HepG2 (cell line): ENCODE measurements at regions not wholly inside any gene's neighbourhood (a gene's known extent, or its start where the extent isn't known, plus 50 kb on each side); places are given as distances from the start of the nearest gene placed in this dataset.

Experiments used
- ATAC-seq: fragments of 200-7000 bp; cut with Tn5 transposase; 3 replicates; pipeline ENCODE4 v1.9.1; 2020; ENCODE audit warnings: mild to moderate bottlenecking, moderate library complexity
- BruUV-seq: library from RNA; stranded (reverse); fragments of 400-500 nt; replicated peaks from 2 replicates; lab custom pipeline; 2021; lab: Mats Ljungman, UMichigan
- CTCF ChIA-PET: fragments of 300-600 bp; formaldehyde crosslinking; extraction: SDS; loops from one replicate; lab custom pipeline; 2021; ENCODE audit warnings: low total read pairs, inconsistent platforms, low intra/inter-chr PET ratio; lab: Yijun Ruan, JAX
- POLR2A ChIA-PET: fragments of 350-600 bp; sonication (Branson Sonifier 250); formaldehyde crosslinking; loops from one replicate; lab custom pipeline; 2020; ENCODE audit warnings: antibody characterized with exemption, inconsistent platforms; lab: Yijun Ruan, JAX
- DNase-seq: peaks from one replicate; pipeline ENCODE4 v3.0.0-alpha.2; 2015; ENCODE audit warnings: low spot score
- FAIRE-seq: peaks from 3 replicates; lab custom pipeline; 2011; peaks lifted over from hg19 to GRCh38; lab: Jason Lieb, UNC
- H2AFZ ChIP-seq: one replicate; pipeline ENCODE4 v1.6.1; 2011; ENCODE audit warnings: low read length, inconsistent platforms
- H3K27ac ChIP-seq: fragments of 300-600 bp; 3 replicates; pipeline ENCODE4 v1.8.0; 2011; ENCODE audit warnings: mixed run types, mild to moderate bottlenecking, mixed read lengths, low read length, inconsistent platforms; ENCODE audit not compliant: insufficient read depth; ENCODE audit errors: extremely low read length
- H3K27me3 ChIP-seq, 2 experiments: fragments of 200-600 bp in 1 of 2; 2 replicates in 1 of 2; 3 replicates in 1 of 2; pipeline versions ENCODE4 v1.6.0 to v1.8.0; 2011; ENCODE audit warnings: low read length in 2 of 2, mild to moderate bottlenecking in 2 of 2, moderate library complexity in 2 of 2, inconsistent platforms in 1 of 2; ENCODE audit not compliant: insufficient read depth in 2 of 2, control insufficient read depth in 1 of 2
- H3K36me3 ChIP-seq, 2 experiments: fragments of 200-600 bp in 1 of 2; replicated peaks in 1 of 2; 2 replicates in 1 of 2; 3 replicates in 1 of 2; pipeline versions ENCODE4 v1.5.1 to v1.8.0; 2011; ENCODE audit warnings: low read length in 2 of 2, inconsistent platforms in 1 of 2; ENCODE audit not compliant: insufficient read depth in 2 of 2, control insufficient read depth in 1 of 2
- H3K4me1 ChIP-seq: 2 replicates; pipeline ENCODE4 v1.5.1; 2012; ENCODE audit warnings: low read length, inconsistent platforms; ENCODE audit not compliant: insufficient read depth
- H3K4me2 ChIP-seq: 2 replicates; pipeline ENCODE4 v1.6.0; 2011; ENCODE audit warnings: low read depth, low read length, inconsistent platforms
- H3K4me3 ChIP-seq, 3 experiments: fragments of 200-600 bp in 1 of 3; sonication (generic), shearing (Covaris generic) in 1 of 3; replicated peaks in 1 of 3; 2 replicates each; pipeline ENCODE4 v1.5.1; 2011 to 2016; ENCODE audit warnings: low read length in 3 of 3, inconsistent platforms in 2 of 3, low read depth in 2 of 3, mild to moderate bottlenecking in 2 of 3, control low read depth in 1 of 3, mixed read lengths in 1 of 3; ENCODE audit not compliant: insufficient read depth in 1 of 3
- H3K79me2 ChIP-seq: one replicate; pipeline ENCODE4 v1.6.1; 2011; ENCODE audit warnings: low read length, inconsistent platforms; ENCODE audit not compliant: insufficient read depth
- H3K9ac ChIP-seq: 2 replicates; pipeline ENCODE4 v1.6.0; 2011; ENCODE audit warnings: mild to moderate bottlenecking, low read depth, low read length, inconsistent platforms; ENCODE audit not compliant: insufficient read depth
- H3K9me3 ChIP-seq: 2 replicates; pipeline ENCODE4 v1.5.1; 2012; ENCODE audit warnings: mild to moderate bottlenecking, low read length
- H4K20me1 ChIP-seq: 2 replicates; pipeline ENCODE4 v1.6.0; 2011; ENCODE audit warnings: inconsistent platforms, mild to moderate bottlenecking, low read length, moderate library complexity; ENCODE audit not compliant: insufficient read depth
- DPF2 ChIP-seq: sonication (generic); formaldehyde crosslinking; IDR thresholded peaks from 2 replicates; pipeline ENCODE4 v1.4.0; 2020; ENCODE audit warnings: mild to moderate bottlenecking, low read depth, missing genetic modification reagents, borderline replicate concordance
- MYC ChIP-seq: sonication (generic); formaldehyde crosslinking; IDR thresholded peaks from 2 replicates; pipeline ENCODE4 v1.9.0; 2021; ENCODE audit warnings: missing genetic modification reagents, borderline replicate concordance
- RBAK ChIP-seq: sonication (generic); formaldehyde crosslinking; IDR thresholded peaks from 2 replicates; pipeline ENCODE4 v1.5.1; 2020; ENCODE audit warnings: mild to moderate bottlenecking, missing genetic modification reagents
- ZNF224 ChIP-seq: sonication (generic); formaldehyde crosslinking; IDR thresholded peaks from 2 replicates; pipeline ENCODE4 v1.5.0; 2020; ENCODE audit warnings: mild to moderate bottlenecking, missing genetic modification reagents
- ZNF512B ChIP-seq: sonication (generic); formaldehyde crosslinking; IDR thresholded peaks from 2 replicates; pipeline ENCODE4 v1.5.1; 2020; ENCODE audit warnings: missing genetic modification reagents, mild to moderate bottlenecking, borderline replicate concordance
- ZNF720 ChIP-seq: sonication (generic); formaldehyde crosslinking; IDR thresholded peaks from 2 replicates; pipeline ENCODE4 v1.4.0; 2020; ENCODE audit warnings: missing genetic modification reagents
- ZSCAN12 ChIP-seq: sonication (generic); formaldehyde crosslinking; IDR thresholded peaks from 2 replicates; pipeline ENCODE4 v1.9.0; 2021; ENCODE audit warnings: mild to moderate bottlenecking, missing genetic modification reagents
- ZSCAN31 ChIP-seq: sonication (generic); formaldehyde crosslinking; IDR thresholded peaks from 2 replicates; pipeline ENCODE4 v1.5.0; 2020; ENCODE audit warnings: low read depth, mild to moderate bottlenecking, missing genetic modification reagents
- WGBS: methylation state at CpG from one replicate; pipeline ENCODE4 v1.1.6; 2017; ENCODE audit warnings: low lambda C conversion rate; 5-methylcytosine and 5-hydroxymethylcytosine counted together
- in situ Hi-C: cut with HindIII; loops from 2 replicates; pipeline ENCODE4 v1.10.0; 2017; ENCODE audit warnings: low pct_unique_long_range_greater_than_20kb; ENCODE audit not compliant: extremely low pct_ligation_motif_present
- intact Hi-C: fragments of 100-400 bp; cut with micrococcal nuclease; formaldehyde crosslinking; loops from one replicate; pipeline ENCODE4 v1.10.0; 2022; ENCODE audit not compliant: unreplicated experiment
- TF ChIP-seq, protein P1 (sequence below): IDR thresholded peaks from 2 replicates; pipeline ENCODE4 v1.6.1; 2016; ENCODE audit warnings: missing genetic modification reagents, missing compliant biosample characterization

DNA sequence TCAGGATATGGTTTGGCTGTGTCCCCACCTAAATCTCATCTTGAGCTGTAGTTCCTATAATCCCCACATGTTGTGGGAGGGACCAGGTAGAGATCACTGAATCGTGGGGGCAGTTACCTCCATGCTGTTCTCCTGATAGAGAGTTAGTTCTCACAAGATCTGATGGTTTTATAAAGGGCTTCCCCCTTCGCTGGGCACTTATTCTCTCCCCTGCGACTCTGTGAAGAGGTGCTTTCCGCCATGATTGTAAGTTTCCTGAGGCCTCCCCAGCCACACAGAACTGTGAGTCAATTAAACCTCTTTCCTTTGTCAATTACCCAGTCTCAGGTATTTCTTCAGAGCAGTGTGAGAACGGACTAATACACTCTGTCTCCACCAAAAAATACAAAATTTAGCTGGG, 291.9 kb downstream of the BCOR start:
- 42% methylated on average over 4 of the region's 5 CpGs for WGBS
- TF ChIP-seq ZNF224 (CRISPR knock-in tag) (no peak), RBAK (CRISPR knock-in tag) (no peak), MYC (CRISPR knock-in tag) (no peak), ZSCAN31 (CRISPR knock-in tag) (no peak), ZNF512B (CRISPR knock-in tag) (no peak), ZNF720 (CRISPR knock-in tag) (no peak), DPF2 (CRISPR knock-in tag) (no peak), ZSCAN12 (CRISPR knock-in tag) (no peak)
- TF ChIP-seq, protein P1, sequence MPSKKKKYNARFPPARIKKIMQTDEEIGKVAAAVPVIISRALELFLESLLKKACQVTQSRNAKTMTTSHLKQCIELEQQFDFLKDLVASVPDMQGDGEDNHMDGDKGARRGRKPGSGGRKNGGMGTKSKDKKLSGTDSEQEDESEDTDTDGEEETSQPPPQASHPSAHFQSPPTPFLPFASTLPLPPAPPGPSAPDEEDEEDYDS (CRISPR knock-in tag): no peak
- TF ChIP-seq, all 625 proteins: peak for 0
- H3K9ac ChIP-seq: no peak overlapping the region
- ChIA-PET POLR2A (no interaction called here), CTCF (no interaction called here)
- no peaks in the 10 kb centered on the region for H3K4me1 ChIP-seq
- ATAC-seq (no peak), DNase-seq (no peak), FAIRE-seq (no peak)
- no peaks in the 10 kb centered on the region for H3K36me3 ChIP-seq
- no peaks in the 10 kb centered on the region for H3K9me3 ChIP-seq
- H3K4me2 ChIP-seq: no peak overlapping the region
- in situ Hi-C loops: no loop called here
- H3K4me3 ChIP-seq: no peak overlapping the region
- H4K20me1 ChIP-seq: no peaks in the 10 kb centered on the region
- H3K79me2 ChIP-seq: no peaks in the 10 kb centered on the region
- H3K27me3 ChIP-seq: no peaks in the 10 kb centered on the region
- intact Hi-C loops: no loop called here
- no peak overlapping the region for H2AFZ ChIP-seq
- no TSS peak for BruUV-seq
- no peak overlapping the region for H3K27ac ChIP-seq
